ENCODE measurements at regions not wholly inside any gene's neighbourhood (a gene's known extent, or its start where the extent isn't known, plus 50 kb on each side); places are given as distances from the start of the nearest gene placed in this dataset.

DNA sequence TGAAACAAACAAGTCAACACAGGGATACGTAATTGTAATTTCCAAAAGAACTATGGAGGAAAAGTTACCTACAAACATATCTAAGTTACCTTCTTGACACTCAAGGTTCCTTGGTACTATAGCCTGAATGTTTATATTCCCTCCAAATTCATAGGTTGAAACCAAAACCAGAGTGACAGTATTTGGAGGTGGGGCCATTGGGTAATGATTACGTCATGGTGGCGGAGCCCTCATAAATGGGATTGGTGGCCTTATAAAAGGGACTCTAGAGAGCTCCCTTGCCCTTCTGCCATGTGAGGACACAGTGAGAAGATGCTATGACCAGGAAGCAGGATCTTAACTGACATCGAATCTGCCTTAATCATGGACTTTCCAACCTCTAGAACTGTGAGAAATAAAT, 87.3 kb downstream of the PMAIP1 start:
- no peaks in the 10 kb centered on the region for H3K9me3 ChIP-seq (ENCODE audit: low read depth, low read length, poor library complexity, severe bottlenecking)
- intact Hi-C loops (cut with micrococcal nuclease; ENCODE audit: unreplicated experiment) = no loop called here
- BruUV-seq (replicated peaks) = no TSS peak
- TF ChIP-seq, protein P1, sequence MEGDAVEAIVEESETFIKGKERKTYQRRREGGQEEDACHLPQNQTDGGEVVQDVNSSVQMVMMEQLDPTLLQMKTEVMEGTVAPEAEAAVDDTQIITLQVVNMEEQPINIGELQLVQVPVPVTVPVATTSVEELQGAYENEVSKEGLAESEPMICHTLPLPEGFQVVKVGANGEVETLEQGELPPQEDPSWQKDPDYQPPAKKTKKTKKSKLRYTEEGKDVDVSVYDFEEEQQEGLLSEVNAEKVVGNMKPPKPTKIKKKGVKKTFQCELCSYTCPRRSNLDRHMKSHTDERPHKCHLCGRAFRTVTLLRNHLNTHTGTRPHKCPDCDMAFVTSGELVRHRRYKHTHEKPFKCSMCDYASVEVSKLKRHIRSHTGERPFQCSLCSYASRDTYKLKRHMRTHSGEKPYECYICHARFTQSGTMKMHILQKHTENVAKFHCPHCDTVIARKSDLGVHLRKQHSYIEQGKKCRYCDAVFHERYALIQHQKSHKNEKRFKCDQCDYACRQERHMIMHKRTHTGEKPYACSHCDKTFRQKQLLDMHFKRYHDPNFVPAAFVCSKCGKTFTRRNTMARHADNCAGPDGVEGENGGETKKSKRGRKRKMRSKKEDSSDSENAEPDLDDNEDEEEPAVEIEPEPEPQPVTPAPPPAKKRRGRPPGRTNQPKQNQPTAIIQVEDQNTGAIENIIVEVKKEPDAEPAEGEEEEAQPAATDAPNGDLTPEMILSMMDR (conservative IDR thresholded peaks at IDR 0.05; ENCODE audit: low read depth, low read length) = no peak
- TF ChIP-seq EZH2 (IDR thresholded peaks at IDR 0.05; ENCODE audit: borderline replicate concordance, low read depth, low read length, poor library complexity, severe bottlenecking) = no peak
- no peak for DNase-seq (ENCODE audit: low spot score)
- H3K27me3 ChIP-seq (replicated peaks; ENCODE audit: insufficient read depth, low read depth, low read length, poor library complexity) = no peaks in the 10 kb centered on the region
- H3K4me3 ChIP-seq (ENCODE audit: low read depth, low read length, poor library complexity, severe bottlenecking) = no peak overlapping the region
- H3K4me1 ChIP-seq (ENCODE audit: insufficient read depth, low read length, poor library complexity, severe bottlenecking) = no peaks in the 10 kb centered on the region
- ChIA-PET CTCF (no interaction called here), POLR2A (ENCODE audit: low non-redundant PET) (no interaction called here)
- H3K27ac ChIP-seq (ENCODE audit: low read depth, low read length, poor library complexity, severe bottlenecking) = no peak overlapping the region
- no peaks in the 10 kb centered on the region for H3K36me3 ChIP-seq (ENCODE audit: insufficient read depth, low read length, poor library complexity, severe bottlenecking)

DNA sequence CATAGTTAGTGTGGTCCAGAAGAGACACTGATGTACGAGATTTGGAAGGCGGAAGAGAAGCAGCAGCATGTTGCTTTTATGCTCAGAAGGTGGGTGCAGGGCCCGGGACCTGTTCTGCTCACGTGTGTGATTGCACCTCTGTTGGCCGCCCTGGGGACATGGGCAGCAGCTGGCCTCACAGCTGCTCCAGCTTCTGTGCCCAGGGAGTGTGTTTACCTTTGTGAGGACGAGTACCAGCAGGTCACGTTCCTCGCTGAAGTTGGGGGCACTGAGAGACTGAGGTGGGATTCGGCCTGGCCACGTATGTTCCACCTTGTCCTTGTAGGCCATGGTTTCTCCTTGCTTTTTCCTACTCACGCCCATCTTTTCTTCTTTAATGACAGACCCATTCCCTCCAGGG, 86.3 kb downstream of the PMAIP1 start:
- no peaks in the 10 kb centered on the region for H3K27me3 ChIP-seq (replicated peaks; ENCODE audit: insufficient read depth, low read depth, low read length, poor library complexity)
- H3K27ac ChIP-seq (ENCODE audit: low read depth, low read length, poor library complexity, severe bottlenecking) = no peak overlapping the region
- ChIA-PET POLR2A (ENCODE audit: low non-redundant PET) (no interaction called here), CTCF (no interaction called here)
- BruUV-seq (replicated peaks) = no TSS peak
- intact Hi-C loops (cut with micrococcal nuclease; ENCODE audit: unreplicated experiment) = no loop called here
- no peaks in the 10 kb centered on the region for H3K9me3 ChIP-seq (ENCODE audit: low read depth, low read length, poor library complexity, severe bottlenecking)
- no peak overlapping the region for H3K4me3 ChIP-seq (ENCODE audit: low read depth, low read length, poor library complexity, severe bottlenecking)
- H3K36me3 ChIP-seq (ENCODE audit: insufficient read depth, low read length, poor library complexity, severe bottlenecking) = no peaks in the 10 kb centered on the region
- DNase-seq (ENCODE audit: low spot score) = no peak
- TF ChIP-seq EZH2 (IDR thresholded peaks at IDR 0.05; ENCODE audit: borderline replicate concordance, low read depth, low read length, poor library complexity, severe bottlenecking) = no peak
- TF ChIP-seq, protein P1 (conservative IDR thresholded peaks at IDR 0.05; ENCODE audit: low read depth, low read length) = no peak
- no peaks in the 10 kb centered on the region for H3K4me1 ChIP-seq (ENCODE audit: insufficient read depth, low read length, poor library complexity, severe bottlenecking)

DNA sequence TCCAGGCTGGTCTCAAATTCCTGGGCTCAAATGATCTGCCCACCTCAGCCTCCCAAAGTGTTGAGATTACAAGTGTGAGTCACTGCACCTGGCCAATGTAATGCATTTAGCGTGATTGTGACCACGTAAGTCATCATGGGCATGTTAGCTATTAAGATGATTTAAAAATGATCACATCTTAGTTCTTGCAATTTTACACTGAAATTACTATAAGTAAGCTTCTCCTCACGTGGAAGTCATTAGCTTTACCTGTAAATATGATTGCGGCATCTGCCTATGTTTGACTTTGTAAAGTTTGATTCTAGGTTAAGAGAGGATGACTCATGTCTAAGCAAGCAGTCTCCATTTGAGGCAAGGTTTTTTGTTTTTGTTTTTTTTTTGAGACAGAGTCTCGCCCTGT, 85.5 kb downstream of the PMAIP1 start:
- no peaks in the 10 kb centered on the region for H3K9me3 ChIP-seq (ENCODE audit: low read depth, low read length, poor library complexity, severe bottlenecking)
- no peak overlapping the region for H3K27ac ChIP-seq (ENCODE audit: low read depth, low read length, poor library complexity, severe bottlenecking)
- H3K4me3 ChIP-seq (ENCODE audit: low read depth, low read length, poor library complexity, severe bottlenecking) = no peak overlapping the region
- BruUV-seq (replicated peaks) = no TSS peak
- no peaks in the 10 kb centered on the region for H3K27me3 ChIP-seq (replicated peaks; ENCODE audit: insufficient read depth, low read depth, low read length, poor library complexity)
- ChIA-PET CTCF (interaction anchor here (0.7 kb wide), 1 partner anchor 158 kb away, joined by 3 read pairs; no protein-coding TSS in a partner anchor), POLR2A (ENCODE audit: low non-redundant PET) (no interaction called here)
- TF ChIP-seq, protein P1 (conservative IDR thresholded peaks at IDR 0.05; ENCODE audit: low read depth, low read length) = no peak
- no peak for TF ChIP-seq EZH2 (IDR thresholded peaks at IDR 0.05; ENCODE audit: borderline replicate concordance, low read depth, low read length, poor library complexity, severe bottlenecking)
- intact Hi-C loops (cut with micrococcal nuclease; ENCODE audit: unreplicated experiment) = no loop called here
- no peaks in the 10 kb centered on the region for H3K36me3 ChIP-seq (ENCODE audit: insufficient read depth, low read length, poor library complexity, severe bottlenecking)
- no peaks in the 10 kb centered on the region for H3K4me1 ChIP-seq (ENCODE audit: insufficient read depth, low read length, poor library complexity, severe bottlenecking)
- DNase-seq (ENCODE audit: low spot score) = no peak

Measured in A673 (cell line).